PC-9 (cell line): ENCODE measurements at regions not wholly inside any gene's neighbourhood (a gene's known extent, or its start where the extent isn't known, plus 50 kb on each side); places are given as distances from the start of the nearest gene placed in this dataset.

Experiments
- BruUV-seq: library from RNA; stranded (reverse); fragments of 400-500 nt; replicated peaks from 2 replicates; lab custom pipeline; 2021; lab: Mats Ljungman, UMichigan
- CTCF ChIA-PET: fragments of 300-600 bp; sonication (Branson Sonifier 250); formaldehyde crosslinking; loops from one replicate; lab custom pipeline; 2022; ENCODE audit warnings: antibody characterized with exemption; lab: Charles Lee
- POLR2A ChIA-PET: fragments of 300-600 bp; sonication (Branson Sonifier 250); formaldehyde crosslinking; loops from one replicate; lab custom pipeline; 2022; ENCODE audit warnings: antibody characterized with exemption; ENCODE audit not compliant: unreplicated experiment; lab: Charles Lee
- DNase-seq, 2 experiments: peaks; one replicate each; pipeline versions ENCODE4 v3.0.0 to v3.0.0-alpha.2; 2015 to 2022; ENCODE audit warnings: mixed read lengths in 1 of 2
- H2AFZ ChIP-seq: fragments of 200-600 bp; sonication (generic); 2 replicates; pipeline ENCODE4 v1.8.1; 2017; ENCODE audit warnings: antibody characterized with exemption
- H3F3A ChIP-seq: fragments of 200-600 bp; sonication (generic); 2 replicates; pipeline ENCODE4 v1.8.1; 2017; ENCODE audit warnings: antibody characterized with exemption, mild to moderate bottlenecking, low read depth; ENCODE audit not compliant: insufficient read depth
- H3K27ac ChIP-seq: fragments of 200-600 bp; sonication (generic); 2 replicates; pipeline ENCODE4 v1.6.1; 2016; ENCODE audit warnings: mixed run types
- H3K27me3 ChIP-seq: fragments of 200-600 bp; sonication (generic); 2 replicates; pipeline ENCODE4 v1.6.1; 2016; ENCODE audit warnings: low read depth, mixed run types; ENCODE audit not compliant: insufficient read depth
- H3K36me3 ChIP-seq: fragments of 200-600 bp; sonication (generic); 2 replicates; pipeline ENCODE4 v1.6.1; 2016; ENCODE audit warnings: low read depth, mixed run types
- H3K4me1 ChIP-seq: fragments of 200-600 bp; sonication (generic); replicated peaks from 2 replicates; pipeline ENCODE4 v1.6.1; 2016; ENCODE audit warnings: mixed run types; ENCODE audit not compliant: insufficient read depth
- H3K4me2 ChIP-seq: fragments of 200-600 bp; sonication (generic); 2 replicates; pipeline ENCODE4 v1.6.1; 2017; ENCODE audit warnings: mixed run types
- H3K4me3 ChIP-seq: fragments of 200-600 bp; sonication (generic); 2 replicates; pipeline ENCODE4 v1.6.1; 2016; ENCODE audit warnings: mixed run types
- H3K79me2 ChIP-seq: fragments of 200-600 bp; sonication (generic); 2 replicates; pipeline ENCODE4 v1.6.1; 2017; ENCODE audit warnings: low read depth, mixed run types
- H3K9me2 ChIP-seq: fragments of 200-600 bp; sonication (generic); 2 replicates; pipeline ENCODE4 v1.8.1; 2017; ENCODE audit warnings: mild to moderate bottlenecking; ENCODE audit not compliant: insufficient read depth
- H3K9me3 ChIP-seq: fragments of 200-600 bp; sonication (generic); 2 replicates; pipeline ENCODE4 v1.8.1; 2016; ENCODE audit warnings: low read depth; ENCODE audit not compliant: insufficient read depth
- H4K20me1 ChIP-seq: fragments of 200-600 bp; sonication (generic); 2 replicates; pipeline ENCODE4 v1.8.1; 2017; ENCODE audit not compliant: insufficient read depth
- CTCF ChIP-seq: fragments of 200-600 bp; sonication (generic); conservative IDR thresholded peaks from 2 replicates; pipeline ENCODE4 v1.6.1; 2017; ENCODE audit warnings: mixed run types, antibody characterized with exemption, mild to moderate bottlenecking, moderate library complexity
- EZH2 ChIP-seq: fragments of 200-600 bp; sonication (generic); IDR thresholded peaks from 2 replicates; pipeline ENCODE4 v1.8.0; 2017; ENCODE audit warnings: antibody characterized with exemption, low read depth
- intact Hi-C: fragments of 100-400 bp; cut with micrococcal nuclease; formaldehyde crosslinking; loops from one replicate; pipeline ENCODE4 v1.10.0; 2022; ENCODE audit not compliant: unreplicated experiment

- Histone ChIP-seq H3K4me1 (no peaks in the 10 kb centered on the region), H3K79me2 (no peaks in the 10 kb centered on the region), H3K9me3 (no peaks in the 10 kb centered on the region), H2AFZ (no peak overlapping the region), H3K4me3 (no peak overlapping the region), H4K20me1 (no peaks in the 10 kb centered on the region; the same call in 1 of the 2 replicates), H3K27ac (no peak overlapping the region), H3F3A (no peaks in the 10 kb centered on the region), H3K9me2 (no peaks in the 10 kb centered on the region), H3K4me2 (no peak overlapping the region), H3K36me3 (no peaks in the 10 kb centered on the region), H3K27me3 (no peaks in the 10 kb centered on the region; the same call in 1 of the 2 replicates)
- BruUV-seq: no TSS peak
- ChIA-PET CTCF (no interaction called here), POLR2A (no interaction called here)
- no peak for TF ChIP-seq CTCF
- TF ChIP-seq EZH2: no peak
- intact Hi-C loops: no loop called here
- no peak for DNase-seq
These were observed 555.0 kb upstream of the RBFOX1 start for GRCh38 chr16:6777624-6778023.

- H3F3A ChIP-seq: no peaks in the 10 kb centered on the region
- no peaks in the 10 kb centered on the region for H3K9me3 ChIP-seq
- H3K27me3 ChIP-seq: peaks cover 8% of the 10 kb centered on the region
- TF ChIP-seq CTCF: no peak
- TF ChIP-seq EZH2: no peak
- ChIA-PET CTCF (no interaction called here), POLR2A (no interaction called here)
- no peaks in the 10 kb centered on the region for H3K36me3 ChIP-seq
- no peak for DNase-seq
- no peaks in the 10 kb centered on the region for H3K9me2 ChIP-seq
- no peaks in the 10 kb centered on the region for H3K4me1 ChIP-seq
- no peaks in the 10 kb centered on the region for H3K79me2 ChIP-seq
- H3K27ac ChIP-seq: no peak overlapping the region
- no peak overlapping the region for H2AFZ ChIP-seq
- H3K4me2 ChIP-seq: no peak overlapping the region
- no peaks in the 10 kb centered on the region; the same call in 1 of the 2 replicates for H4K20me1 ChIP-seq
- no peak overlapping the region for H3K4me3 ChIP-seq
- intact Hi-C loops: no loop called here
- no TSS peak for BruUV-seq
These were observed 556.9 kb upstream of the RBFOX1 start for GRCh38 chr16:6775712-6776111.

- H3K36me3 ChIP-seq: no peaks in the 10 kb centered on the region
- H3K27ac ChIP-seq: no peak overlapping the region
- no peaks in the 10 kb centered on the region for H4K20me1 ChIP-seq
- CTCF ChIA-PET: no interaction called here
- H3K9me2 ChIP-seq: no peaks in the 10 kb centered on the region
- POLR2A ChIA-PET: no interaction called here
- intact Hi-C loops: no loop called here
- H2AFZ ChIP-seq: no peak overlapping the region
- peaks cover 22% of the 10 kb centered on the region; the same call in 1 of the 2 replicates for H3K27me3 ChIP-seq
- H3K9me3 ChIP-seq: no peaks in the 10 kb centered on the region
- H3F3A ChIP-seq: no peaks in the 10 kb centered on the region
- H3K79me2 ChIP-seq: no peaks in the 10 kb centered on the region
- H3K4me3 ChIP-seq: no peak overlapping the region
- H3K4me2 ChIP-seq: no peak overlapping the region
- no TSS peak for BruUV-seq
- no peak for DNase-seq
- H3K4me1 ChIP-seq: no peaks in the 10 kb centered on the region
- TF ChIP-seq CTCF (no peak), EZH2 (no peak)
These were observed 560.7 kb upstream of the RBFOX1 start for GRCh38 chr16:6771956-6772355.
